ENCODE measurements at regions not wholly inside any gene's neighbourhood (a gene's known extent, or its start where the extent isn't known, plus 50 kb on each side); places are given as distances from the start of the nearest gene placed in this dataset.
"Not testable (repeated sequence)": the region's sequence is repeated elsewhere in the genome, so short reads cannot be mapped to it uniquely, and the experiment has no call there.

DNA sequence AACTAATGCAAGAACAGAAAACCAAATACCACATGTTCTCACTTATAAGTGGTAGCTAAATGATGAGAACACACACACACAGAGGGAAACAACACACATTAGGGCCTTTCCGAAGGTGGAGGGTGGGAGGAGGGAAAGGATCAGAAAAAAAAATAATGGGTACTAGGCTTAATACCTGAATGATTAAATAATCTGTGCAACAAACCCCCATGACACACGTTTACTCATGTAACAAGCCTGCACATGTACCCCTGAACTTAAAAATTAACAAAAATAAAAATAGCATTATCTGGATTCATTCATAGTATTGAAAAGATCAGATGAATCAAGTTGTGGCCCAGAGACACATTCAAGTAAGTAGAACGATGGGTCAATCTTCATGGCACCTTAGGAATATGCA lies 159.5 kb upstream of the POT1 start:
- DNase-seq (ENCODE audit: low read depth in 4 of 4, low spot score in 2 of 4) = no peak

DNA sequence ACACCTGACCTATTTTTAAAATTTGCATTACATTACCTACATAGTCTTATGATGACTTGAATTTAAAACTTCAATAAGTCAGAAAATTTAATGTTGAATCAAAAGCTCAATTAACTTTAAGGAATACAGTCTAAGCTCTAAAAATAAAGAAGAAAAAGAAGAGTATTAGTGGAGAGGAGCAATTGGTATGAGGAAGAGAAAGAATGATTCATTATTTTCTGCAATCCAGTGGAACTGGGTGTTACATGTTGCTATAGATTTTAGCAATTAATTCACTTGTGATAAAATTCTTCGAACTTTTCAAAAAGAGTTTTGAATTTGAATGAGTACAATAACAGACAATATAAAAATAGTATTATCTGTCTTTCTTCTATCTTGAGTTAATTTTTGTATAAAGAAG lies 158.9 kb upstream of the POT1 start:
- no peak for DNase-seq (ENCODE audit: low read depth in 4 of 4, low spot score in 2 of 4)

DNA sequence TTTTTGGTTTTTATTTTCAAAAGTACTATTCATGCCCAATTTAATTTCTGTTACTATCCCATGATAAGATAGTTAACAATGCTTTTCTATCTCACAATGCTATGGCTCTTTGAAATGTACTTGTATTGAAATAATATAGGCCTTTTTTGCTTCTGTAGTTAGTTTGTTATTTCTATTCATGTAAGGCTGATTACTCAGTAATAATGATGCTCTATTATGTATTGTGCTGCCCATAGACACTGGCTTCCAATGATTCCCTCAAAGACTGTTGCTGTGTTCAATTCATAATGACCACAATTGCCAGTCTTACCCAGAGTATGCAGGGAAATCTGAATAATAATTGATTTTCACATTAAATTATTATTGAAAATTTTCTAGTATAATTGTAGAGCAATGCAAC lies 155.5 kb upstream of the POT1 start:
- no peak for DNase-seq (ENCODE audit: low read depth in 4 of 4, low spot score in 2 of 4)

DNA sequence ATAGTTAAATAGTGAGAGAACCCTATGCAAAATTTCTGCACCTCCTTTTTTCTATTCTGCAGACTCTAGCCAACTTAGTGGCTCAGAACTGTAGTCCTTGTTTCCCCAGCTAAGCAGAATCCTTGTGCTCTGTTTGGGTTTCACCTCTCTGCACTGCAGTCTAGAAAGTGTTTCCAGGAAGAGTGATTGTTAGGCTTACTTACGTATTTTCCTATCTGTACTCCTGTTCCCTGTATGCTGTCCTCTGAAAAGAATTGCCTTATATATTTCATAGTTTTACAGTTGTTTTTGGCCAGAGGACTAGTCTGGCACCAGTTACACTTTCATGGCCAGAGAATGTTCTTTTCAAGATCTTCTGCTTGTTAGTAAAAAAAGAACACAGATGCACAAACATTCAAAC lies 154.6 kb upstream of the POT1 start:
- DNase-seq (ENCODE audit: low read depth in 4 of 4, low spot score in 2 of 4) = no peak

DNA sequence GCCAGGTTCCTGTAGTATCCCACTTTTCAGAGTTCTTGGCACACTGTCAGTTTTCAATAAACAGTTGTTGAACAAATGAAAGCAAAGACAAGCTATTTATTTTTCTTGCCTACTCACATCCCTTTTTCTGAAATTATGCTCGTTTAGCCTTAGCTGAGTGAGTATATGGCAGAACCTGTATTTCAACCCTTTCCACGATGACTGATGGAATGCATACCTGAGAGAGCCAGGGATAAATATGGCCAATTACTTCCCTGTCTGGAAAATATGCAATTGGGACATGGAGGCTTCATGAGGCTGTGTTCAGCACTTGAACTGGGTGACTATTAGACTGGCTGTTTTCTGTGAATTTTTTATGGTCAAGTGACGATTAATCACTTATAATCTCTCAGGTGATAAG lies 144.5 kb upstream of the POT1 start:
- DNase-seq (ENCODE audit: low read depth in 4 of 4, low spot score in 2 of 4) = no peak

DNA sequence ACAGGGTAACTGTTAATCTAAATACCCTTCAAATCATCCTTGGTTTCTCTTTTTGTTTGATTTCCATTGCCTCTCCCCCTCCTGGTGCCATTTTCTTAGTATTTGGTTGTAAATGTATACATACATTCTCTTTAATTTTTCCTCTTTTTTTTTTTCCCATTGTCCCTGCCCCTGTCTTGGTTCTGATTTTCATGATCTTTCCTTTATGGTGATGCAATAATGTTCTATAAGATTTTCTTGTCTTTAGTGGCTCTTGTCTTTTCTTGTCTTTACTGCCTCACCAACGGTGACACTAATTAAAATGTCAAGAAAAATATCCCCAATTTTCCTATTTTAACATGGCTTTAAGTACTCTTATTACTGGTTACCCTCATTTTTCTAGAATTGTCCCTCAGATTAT lies 135.9 kb upstream of the POT1 start:
- no peak for DNase-seq (ENCODE audit: low read depth in 4 of 4, low spot score in 2 of 4)

DNA sequence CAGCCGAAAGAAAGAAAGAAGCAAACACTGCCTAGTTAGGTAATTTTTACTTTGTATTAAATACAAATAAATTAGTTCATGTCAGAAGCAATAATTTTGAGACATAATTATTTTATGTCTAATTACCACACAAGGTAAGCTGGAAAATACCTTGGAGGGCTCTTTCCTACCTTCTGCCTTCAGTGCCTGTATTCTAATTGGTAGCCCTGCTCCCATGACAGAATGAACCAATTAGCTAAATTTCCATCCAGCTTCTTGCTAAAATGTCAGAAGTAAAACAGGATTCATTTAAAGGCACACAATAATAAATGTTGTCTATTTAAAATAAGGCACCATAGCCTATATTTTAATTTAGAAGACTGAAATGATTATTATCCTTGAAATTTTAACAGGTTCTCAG lies 135.4 kb upstream of the POT1 start:
- no peak for DNase-seq (ENCODE audit: low read depth in 4 of 4, low spot score in 2 of 4)

DNA sequence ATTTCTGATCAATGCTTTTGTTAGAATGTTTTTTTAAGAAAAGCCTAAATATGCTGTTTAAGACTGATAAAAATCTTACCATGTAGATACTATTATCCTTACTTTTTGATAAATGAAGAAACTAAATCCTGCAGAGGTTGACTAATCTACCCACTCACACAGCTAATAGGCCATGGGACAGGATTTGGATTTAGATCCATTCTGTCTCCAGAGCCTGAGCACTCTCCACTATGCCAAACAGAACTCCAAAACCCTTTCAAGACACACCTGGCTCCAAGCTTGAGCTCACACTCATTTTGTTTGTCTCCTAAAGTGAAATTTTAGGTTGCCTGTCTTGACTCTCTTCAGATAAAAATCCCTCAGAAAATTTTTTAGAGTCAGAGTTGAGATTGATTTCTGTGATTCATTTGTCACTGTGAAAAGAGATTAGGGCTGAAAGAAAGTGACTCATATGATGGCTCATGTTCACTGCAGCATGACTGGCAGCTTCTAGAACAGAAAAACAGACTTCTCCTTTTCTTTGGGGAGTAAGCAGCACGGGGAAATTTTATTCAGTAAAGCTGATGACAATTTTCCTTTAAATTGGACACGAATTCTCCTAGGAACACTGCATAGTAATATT lies 132.3 kb upstream of the POT1 start:
- no peak for DNase-seq (ENCODE audit: low read depth in 4 of 4, low spot score in 2 of 4)

DNA sequence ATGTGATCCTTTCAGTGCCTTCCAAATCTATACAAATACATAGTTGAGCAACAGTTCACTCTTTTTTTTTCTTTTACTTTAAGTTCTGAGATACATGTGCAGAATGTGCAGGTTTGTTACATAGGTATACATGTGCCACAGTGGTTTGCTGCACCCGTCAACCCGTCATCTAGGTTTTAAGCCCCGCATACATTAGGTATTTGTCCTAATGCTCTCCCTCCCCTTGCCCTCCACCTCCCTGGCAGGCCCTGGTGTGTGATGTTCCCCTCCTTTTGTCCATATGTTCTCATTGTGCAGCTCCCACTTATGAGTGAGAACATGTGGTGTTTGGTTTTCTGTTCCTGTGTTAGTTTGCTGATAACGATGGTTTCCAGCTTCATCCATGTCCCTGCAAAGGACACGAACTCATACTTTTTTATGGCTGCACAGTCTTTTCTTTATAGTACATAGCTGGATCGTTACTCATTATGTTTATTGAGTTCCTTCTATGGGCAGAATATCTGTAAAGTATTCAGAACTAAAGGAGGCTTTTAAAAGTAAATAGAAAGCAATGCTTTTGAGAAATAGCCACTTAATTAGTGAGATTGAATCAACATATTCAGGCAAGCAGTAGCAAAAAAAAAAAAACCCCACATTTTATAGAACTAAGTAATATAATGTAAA lies 131.6 kb upstream of the POT1 start:
- not testable (repeated sequence) for DNase-seq (ENCODE audit: low read depth in 4 of 4, low spot score in 2 of 4)

DNA sequence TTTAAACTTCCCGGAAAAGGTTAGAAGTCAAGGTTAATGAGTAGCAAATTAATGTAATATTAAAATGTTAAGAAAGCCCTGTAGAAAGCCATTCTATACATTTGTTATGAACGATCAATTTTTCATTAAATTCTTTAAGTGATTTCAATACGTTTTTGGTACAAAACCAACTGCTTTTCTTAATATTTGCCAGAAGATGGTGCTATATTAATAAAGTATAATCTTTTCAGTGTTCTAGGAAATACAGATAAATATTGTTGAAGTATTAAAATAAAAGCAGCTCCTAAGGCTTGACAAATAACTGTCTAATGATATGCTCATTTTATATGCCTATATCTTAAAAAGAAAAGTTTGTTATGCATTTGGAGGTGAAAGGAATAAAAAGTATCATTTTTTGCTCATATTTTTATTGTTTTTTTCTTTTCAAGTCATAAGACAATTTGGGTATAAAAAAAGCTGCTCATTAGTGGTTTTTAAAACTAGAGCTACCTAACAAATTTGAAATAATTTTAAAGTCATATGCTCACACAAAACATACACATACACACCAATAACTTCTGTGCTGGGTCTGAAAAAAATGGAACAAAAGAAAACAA lies 130.3 kb upstream of the POT1 start:
- no peak for DNase-seq (ENCODE audit: low read depth in 4 of 4, low spot score in 2 of 4)

DNA sequence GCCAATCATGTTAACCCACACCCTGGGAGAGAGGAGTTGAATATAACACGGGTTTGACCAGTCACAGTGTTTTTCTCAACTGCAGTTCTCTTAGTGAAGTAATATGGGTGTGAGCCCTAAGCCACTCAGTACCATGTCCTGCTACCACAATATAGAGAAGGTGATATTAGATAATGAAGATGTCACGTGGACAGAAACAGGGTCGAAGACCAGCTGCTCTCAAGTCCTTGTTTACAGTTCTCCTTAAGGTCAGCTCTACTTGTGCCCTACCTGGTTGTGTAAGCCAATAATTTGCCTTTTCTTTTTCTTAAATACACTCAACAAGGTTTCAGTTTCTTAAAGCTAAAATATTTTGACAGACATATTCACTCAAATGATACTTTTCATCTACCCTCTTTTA lies 128.3 kb upstream of the POT1 start:
- DNase-seq (ENCODE audit: low read depth in 4 of 4, low spot score in 2 of 4) = no peak

DNA sequence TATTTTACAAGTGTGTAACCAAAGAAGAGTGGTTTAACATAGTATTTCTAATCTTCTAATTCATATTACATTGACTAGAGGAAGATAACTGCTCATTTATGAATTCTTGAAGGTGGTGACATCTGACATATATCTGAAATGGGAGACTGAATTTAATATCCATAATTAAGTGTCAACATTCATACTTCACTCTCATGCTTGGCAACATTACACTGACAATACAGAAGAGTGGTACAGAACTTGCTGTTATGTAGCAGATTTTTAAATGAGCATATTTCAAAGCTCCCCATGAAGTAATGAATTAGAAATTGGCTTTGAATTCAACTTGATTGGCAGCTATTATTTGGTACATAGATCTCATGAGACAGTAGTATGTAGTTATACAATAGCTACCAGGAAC lies 125.8 kb upstream of the POT1 start:
- DNase-seq (ENCODE audit: low read depth in 4 of 4, low spot score in 2 of 4) = no peak

DNA sequence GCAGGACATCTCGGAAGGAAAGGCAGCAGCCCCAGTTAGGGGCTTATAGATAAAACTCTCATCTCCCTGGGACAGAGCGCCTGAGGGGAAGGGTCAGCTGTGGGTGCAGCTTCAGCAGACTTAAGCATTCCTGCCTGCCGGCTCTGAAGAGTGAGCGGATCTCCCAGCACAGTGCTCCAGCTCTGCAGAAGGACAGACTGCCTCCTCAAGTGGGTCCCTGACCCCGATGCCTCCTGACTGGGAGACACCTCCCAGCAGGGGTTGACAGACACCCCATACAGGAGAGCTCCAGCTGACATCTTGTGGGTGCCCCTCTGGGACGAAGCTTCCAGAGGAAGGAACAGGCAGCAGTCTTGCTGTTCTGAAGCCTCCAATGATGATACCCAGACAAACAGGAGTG lies 117.1 kb upstream of the POT1 start:
- DNase-seq (ENCODE audit: low read depth in 4 of 4, low spot score in 2 of 4) = no peak

DNA sequence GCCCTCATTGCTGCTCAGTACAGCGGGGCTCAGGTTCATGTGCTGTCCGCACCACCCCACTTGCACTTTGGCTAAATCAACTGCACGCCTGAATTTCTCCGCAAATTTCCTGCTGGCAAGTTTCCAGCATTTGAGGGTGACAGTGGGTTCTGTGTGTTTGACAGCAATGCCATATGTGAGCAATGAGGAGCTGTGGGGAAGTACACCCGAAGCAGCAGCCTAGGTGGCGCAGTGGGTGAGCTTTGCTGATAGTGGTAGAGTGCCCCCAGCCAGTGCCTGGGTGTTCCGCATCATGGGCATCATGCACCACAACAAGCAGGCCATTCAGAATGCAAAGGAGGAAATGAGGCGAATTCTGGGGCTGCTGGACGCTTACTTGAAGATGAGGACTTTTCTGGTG lies 103.9 kb upstream of the POT1 start:
- DNase-seq (ENCODE audit: low read depth in 4 of 4, low spot score in 2 of 4) = no peak

DNA sequence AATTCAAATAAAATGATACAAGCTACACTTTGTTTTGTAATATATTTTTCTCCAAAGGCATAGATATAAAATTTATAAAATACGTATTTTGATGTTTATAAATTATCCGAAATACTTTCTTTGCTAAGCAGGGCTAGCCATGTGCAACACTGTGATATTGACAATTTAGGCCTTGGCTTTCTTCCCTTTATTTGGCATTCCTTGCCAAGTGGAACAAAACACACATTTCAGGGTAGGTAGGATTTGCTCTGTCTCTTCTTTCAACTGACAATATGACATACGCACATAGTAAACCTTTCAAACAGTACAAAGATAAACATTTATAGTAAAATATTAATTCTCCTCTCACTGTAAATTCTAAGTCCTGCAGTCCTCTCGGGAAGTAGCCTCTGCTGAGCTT lies 103.3 kb upstream of the POT1 start:
- DNase-seq (ENCODE audit: low read depth in 4 of 4, low spot score in 2 of 4) = no peak

DNA sequence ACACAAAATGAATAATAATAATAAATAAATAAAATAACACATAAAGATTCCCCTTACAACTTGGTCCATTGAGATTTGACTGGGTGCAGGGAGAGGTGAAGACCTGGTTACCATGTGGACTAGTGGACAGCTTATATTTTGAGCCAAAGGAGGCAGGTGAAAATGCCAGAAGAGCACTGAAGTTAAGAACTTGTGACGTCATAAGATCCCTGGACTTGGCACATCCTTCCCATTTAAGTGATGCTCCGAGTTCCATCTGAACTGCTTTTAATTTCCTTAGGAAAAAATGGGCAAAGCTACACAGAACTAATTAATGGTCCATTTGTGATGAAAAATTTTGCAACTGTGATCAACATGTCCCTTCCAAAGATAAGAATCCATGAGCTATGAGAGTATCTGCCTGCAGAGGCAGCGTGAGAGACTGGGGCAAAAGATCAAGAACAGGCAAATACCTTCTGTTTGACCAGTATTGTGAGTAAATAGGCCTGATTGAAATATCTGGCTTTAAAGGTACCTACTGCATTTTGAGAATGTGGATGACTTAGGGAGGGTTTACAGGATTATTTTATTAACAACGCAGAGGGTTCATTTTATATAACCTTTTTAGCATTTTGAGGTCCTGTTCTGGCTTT lies 101.2 kb upstream of the POT1 start:
- DNase-seq (ENCODE audit: low read depth in 4 of 4, low spot score in 2 of 4) = no peak

DNA sequence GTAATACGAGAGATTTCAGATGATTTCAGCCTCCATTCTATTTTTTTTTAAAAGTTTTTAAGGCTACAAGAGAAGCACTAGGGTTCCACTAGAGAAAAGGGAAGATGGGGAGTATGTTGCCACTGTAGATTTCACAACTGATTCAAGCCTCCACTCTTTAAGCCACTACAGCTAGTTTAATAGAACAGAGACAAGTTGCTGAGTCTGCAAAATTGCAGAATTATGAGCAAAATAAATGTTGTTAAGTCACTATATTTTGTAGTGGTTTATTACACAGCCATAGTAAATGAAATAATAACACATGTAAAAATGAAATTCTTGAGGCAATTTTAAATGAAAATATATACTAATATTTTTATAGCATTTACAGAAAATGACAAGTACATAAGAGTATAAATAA lies 96.0 kb upstream of the POT1 start:
- DNase-seq (ENCODE audit: low read depth in 4 of 4, low spot score in 2 of 4) = no peak

DNA sequence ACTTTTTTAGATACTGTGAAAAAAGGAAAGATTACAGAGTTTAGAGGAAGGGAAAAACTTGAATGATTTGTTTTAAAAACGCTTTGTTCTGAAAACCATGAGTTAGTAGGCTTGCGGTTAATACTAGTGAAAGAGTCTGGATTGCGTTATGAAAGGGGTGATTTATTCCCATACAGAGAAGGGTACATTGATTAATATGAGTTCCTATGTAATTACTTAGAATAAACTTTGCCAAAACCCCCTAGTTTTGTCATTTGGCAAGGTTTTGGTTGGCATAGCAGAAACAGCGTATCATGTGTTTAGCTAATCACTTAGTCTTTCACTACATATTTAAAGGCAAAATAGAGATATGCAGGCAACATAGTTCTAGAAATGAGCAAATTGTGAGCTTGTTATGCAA lies 91.2 kb upstream of the POT1 start:
- DNase-seq (ENCODE audit: low read depth in 4 of 4, low spot score in 2 of 4) = no peak

DNA sequence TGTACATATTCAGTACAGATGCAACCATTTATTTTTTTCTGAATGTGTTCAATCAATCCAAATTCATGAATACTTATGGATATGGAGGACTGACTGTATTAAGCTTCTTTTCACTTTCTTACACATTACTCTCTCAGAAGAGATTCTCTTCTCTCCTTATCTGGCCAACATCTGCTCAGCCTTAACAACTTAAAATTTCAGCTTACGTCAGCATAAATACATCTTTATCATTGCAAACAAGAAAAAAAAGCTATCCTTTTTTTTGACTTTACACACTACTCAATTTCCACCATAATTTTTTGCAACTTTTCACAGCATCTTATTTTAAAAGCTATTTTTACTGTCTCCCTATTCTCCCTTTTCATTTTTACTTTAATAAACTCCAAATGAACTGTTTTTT lies 80.9 kb upstream of the POT1 start:
- no peak for DNase-seq (ENCODE audit: low read depth in 4 of 4, low spot score in 2 of 4)

DNA sequence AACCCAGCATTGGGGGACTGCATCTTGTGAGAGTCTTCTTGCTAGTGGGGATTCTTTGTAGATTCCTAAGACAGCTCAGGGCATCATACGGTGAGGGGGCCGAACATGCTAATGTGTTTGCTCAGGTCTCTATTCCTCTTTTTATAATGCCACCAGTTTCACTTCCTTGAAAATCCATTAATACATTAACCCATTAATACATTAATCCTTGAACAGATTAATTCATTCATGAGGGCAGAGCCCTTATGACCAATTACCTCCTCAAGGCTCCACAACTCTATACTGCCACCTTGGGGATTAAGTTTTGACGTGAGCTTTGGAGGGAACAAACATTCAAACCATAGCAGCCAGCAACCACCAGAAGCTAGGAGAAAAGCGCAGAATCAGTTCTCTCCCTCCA lies 67.2 kb upstream of the POT1 start:
- no peak for DNase-seq (ENCODE audit: low read depth in 4 of 4, low spot score in 2 of 4)

DNA sequence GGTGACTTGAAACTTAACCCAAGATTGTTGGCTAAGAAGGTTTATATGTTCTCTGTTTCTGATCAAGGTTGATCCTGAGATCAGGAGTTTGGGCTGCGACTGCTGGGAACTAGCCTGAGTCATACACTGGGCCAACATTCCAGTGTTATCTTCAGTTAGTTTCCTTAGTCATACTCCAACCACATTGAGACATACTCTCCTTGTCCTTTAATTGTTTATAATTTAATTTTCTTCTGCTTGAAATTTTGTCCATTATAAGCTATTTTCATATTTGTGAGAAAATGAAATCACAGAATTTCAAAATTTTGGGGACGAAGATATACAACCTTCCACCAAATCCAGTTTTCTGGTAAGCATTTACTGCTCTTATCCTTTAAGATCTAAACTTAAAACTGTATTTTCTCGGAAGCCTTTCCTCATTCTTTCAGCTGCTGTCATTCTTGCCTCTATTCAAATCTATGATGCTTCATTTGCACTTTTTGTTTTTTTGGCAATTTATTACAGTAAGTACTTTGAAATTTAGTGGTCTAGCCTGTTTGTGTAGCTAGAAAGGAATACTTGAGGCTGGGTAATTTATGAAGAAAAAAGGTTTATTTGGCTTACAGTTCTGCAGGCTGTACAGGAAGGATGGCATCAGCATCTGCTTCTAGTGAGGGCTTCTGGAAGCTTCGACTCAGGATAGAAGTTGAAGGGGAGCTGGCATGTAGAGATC lies 63.4 kb upstream of the POT1 start:
- DNase-seq (ENCODE audit: low read depth in 4 of 4, low spot score in 2 of 4) = no peak

DNA sequence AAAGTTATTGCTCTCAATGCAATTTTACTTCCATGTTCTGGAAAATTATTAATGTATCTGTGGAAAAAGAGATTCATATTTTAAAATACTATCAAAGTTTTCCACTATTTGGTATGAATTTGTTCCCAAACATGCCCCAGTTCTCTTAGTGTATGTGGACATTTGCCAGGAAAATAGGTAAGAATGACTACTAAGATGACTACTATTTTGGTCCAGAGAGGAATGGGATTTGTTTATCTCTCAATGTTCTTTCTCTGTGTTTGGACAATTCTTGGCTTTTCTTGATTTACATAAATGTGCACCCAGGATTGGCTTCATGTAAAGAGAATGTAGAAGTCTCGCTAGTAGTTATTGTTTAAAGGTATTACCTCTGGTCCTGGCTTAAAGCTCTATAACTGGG lies 60.3 kb upstream of the POT1 start:
- no peak for DNase-seq (ENCODE audit: low read depth in 4 of 4, low spot score in 2 of 4)
